Neuronal stem cell (in vitro differentiated cells): ENCODE measurements at regions not wholly inside any gene's neighbourhood (a gene's known extent, or its start where the extent isn't known, plus 50 kb on each side); places are given as distances from the start of the nearest gene placed in this dataset.

Experiments
- DNase-seq: peaks from one replicate; pipeline ENCODE4 v3.0.0-alpha.2; 2013; ENCODE audit warnings: low spot score
- H2AFZ ChIP-seq: one replicate; pipeline ENCODE4 v1.6.1; 2013; ENCODE audit warnings: mild to moderate bottlenecking, low read length, inconsistent platforms
- H2AK5ac ChIP-seq: 2 replicates; pipeline ENCODE4 v1.6.1; 2013; ENCODE audit warnings: low read depth, mild to moderate bottlenecking, inconsistent platforms, low read length, moderate library complexity, mixed read lengths
- H2BK120ac ChIP-seq: 2 replicates; pipeline ENCODE4 v1.6.1; 2013; ENCODE audit warnings: low read depth, mild to moderate bottlenecking, inconsistent platforms, low read length, moderate library complexity, mixed read lengths
- H2BK12ac ChIP-seq: one replicate; pipeline ENCODE4 v1.6.1; 2013; ENCODE audit warnings: low read length, inconsistent platforms
- H2BK15ac ChIP-seq: 2 replicates; pipeline ENCODE4 v1.6.1; 2013; ENCODE audit warnings: mild to moderate bottlenecking, low read length, inconsistent platforms, mixed read lengths
- H2BK5ac ChIP-seq: one replicate; pipeline ENCODE4 v1.6.1; 2013; ENCODE audit warnings: inconsistent platforms, mild to moderate bottlenecking, low read length, moderate library complexity
- H3K14ac ChIP-seq: one replicate; pipeline ENCODE4 v1.6.1; 2013; ENCODE audit warnings: low read length, inconsistent platforms
- H3K18ac ChIP-seq: 2 replicates; pipeline ENCODE4 v1.6.1; 2013; ENCODE audit warnings: low read length, inconsistent platforms
- H3K23ac ChIP-seq: 2 replicates; pipeline ENCODE4 v1.6.1; 2013; ENCODE audit warnings: low read depth, mild to moderate bottlenecking, mixed read lengths, low read length, inconsistent platforms; ENCODE audit not compliant: poor library complexity
- H3K27ac ChIP-seq: replicated peaks from 3 replicates; pipeline ENCODE4 v1.5.1; 2013; ENCODE audit warnings: low read length, inconsistent platforms
- H3K27me3 ChIP-seq, 3 experiments: 2 replicates each; pipeline ENCODE4 v1.6.1; 2013; ENCODE audit warnings: low read length in 3 of 3, mild to moderate bottlenecking in 2 of 3, inconsistent platforms in 1 of 3, low read depth in 1 of 3, mixed read lengths in 1 of 3, moderate library complexity in 1 of 3; ENCODE audit not compliant: control insufficient read depth in 3 of 3, insufficient read depth in 3 of 3
- H3K36me3 ChIP-seq, 2 donors: replicated peaks in 1 of 2; 2 replicates each; pipeline ENCODE4 v1.6.1; 2013; ENCODE audit warnings: low read length in 2 of 2; ENCODE audit not compliant: control insufficient read depth in 2 of 2, insufficient read depth in 2 of 2
- H3K4ac ChIP-seq: 2 replicates; pipeline ENCODE4 v1.6.1; 2013; ENCODE audit warnings: inconsistent platforms, mild to moderate bottlenecking, low read length, moderate library complexity
- H3K4me1 ChIP-seq, 2 donors: 1 replicate in 1 of 2; 2 replicates in 1 of 2; pipeline ENCODE4 v1.6.1; 2013; ENCODE audit warnings: low read length in 2 of 2, low read depth in 1 of 2; ENCODE audit not compliant: control insufficient read depth in 2 of 2, insufficient read depth in 1 of 2
- H3K4me2 ChIP-seq: one replicate; pipeline ENCODE4 v1.6.1; 2013; ENCODE audit warnings: mild to moderate bottlenecking, low read length, inconsistent platforms; ENCODE audit not compliant: insufficient read depth, poor library complexity, severe bottlenecking
- H3K4me3 ChIP-seq, 2 donors: 2 replicates each; pipeline ENCODE4 v1.5.1; 2013; ENCODE audit warnings: low read length in 2 of 2, mild to moderate bottlenecking in 2 of 2, inconsistent platforms in 1 of 2, moderate library complexity in 1 of 2
- H3K79me1 ChIP-seq: one replicate; pipeline ENCODE4 v1.6.1; 2013; ENCODE audit warnings: low read depth, mild to moderate bottlenecking, inconsistent platforms, low read length, moderate library complexity
- H3K9ac ChIP-seq: one replicate; pipeline ENCODE4 v1.6.1; 2013; ENCODE audit warnings: mild to moderate bottlenecking, low read depth, low read length, inconsistent platforms; ENCODE audit not compliant: poor library complexity
- H3K9me3 ChIP-seq, 2 donors: replicated peaks in 1 of 2; 2 replicates each; pipeline versions ENCODE3 to v1.6.1; 2013; ENCODE audit warnings: low read length in 2 of 2, mild to moderate bottlenecking in 2 of 2, inconsistent platforms in 1 of 2, low read depth in 1 of 2, mixed read lengths in 1 of 2, moderate library complexity in 1 of 2; ENCODE audit not compliant: control insufficient read depth in 2 of 2, insufficient read depth in 1 of 2
- H4K8ac ChIP-seq: one replicate; pipeline ENCODE4 v1.6.1; 2013; ENCODE audit warnings: low read depth, mild to moderate bottlenecking, inconsistent platforms, low read length, moderate library complexity
- H4K91ac ChIP-seq: one replicate; pipeline ENCODE4 v1.6.1; 2013; ENCODE audit warnings: low read length, low read depth, mild to moderate bottlenecking, inconsistent platforms; ENCODE audit not compliant: poor library complexity
- WGBS, 2 donors: extraction: QIAGEN DNeasy Blood & Tissue Kit; methylation state at CpG; one replicate each; pipeline ENCODE4 v1.1.7; 2013; ENCODE audit warnings: missing lambda C conversion rate in 2 of 2, mixed read lengths in 1 of 2; ENCODE audit not compliant: insufficient read length in 2 of 2, insufficient replicate concordance in 1 of 2; ENCODE audit errors: extremely low coverage in 2 of 2; 5-methylcytosine and 5-hydroxymethylcytosine counted together

DNA sequence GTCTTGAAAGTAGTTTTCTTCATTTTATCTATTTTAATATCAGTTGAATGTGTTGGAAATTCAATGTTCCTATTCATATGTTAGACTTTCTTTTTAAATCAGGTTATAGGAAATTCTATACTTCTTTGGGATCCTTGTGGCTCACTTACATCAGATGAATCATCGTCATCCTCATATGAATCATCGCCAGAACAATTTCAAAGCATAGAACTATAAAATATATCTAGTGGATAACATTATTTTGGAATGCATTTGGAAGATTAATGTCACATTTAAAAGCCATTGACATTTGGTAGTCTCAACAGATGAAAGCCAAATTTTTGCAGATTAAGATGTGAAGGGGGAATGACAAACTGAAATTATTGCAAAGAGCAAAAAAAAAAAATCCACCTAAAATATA is 94.1 kb downstream of the FAM161A start:
- no peak overlapping the region for H4K8ac ChIP-seq
- H3K9ac ChIP-seq: no peak overlapping the region
- no peak overlapping the region for H3K18ac ChIP-seq
- no peak overlapping the region for H3K4ac ChIP-seq
- no peak overlapping the region for H3K23ac ChIP-seq
- DNase-seq: no peak
- WGBS, 2 donors: no CpG with 5 or more reads among the region's 2 CpGs
- H2BK15ac ChIP-seq: no peak overlapping the region
- H4K91ac ChIP-seq: no peak overlapping the region
- no peak overlapping the region for H2BK120ac ChIP-seq
- no peak overlapping the region for H2AK5ac ChIP-seq
- H3K9me3 ChIP-seq: no peaks in the 10 kb centered on the region
- H3K4me3 ChIP-seq: no peak overlapping the region
- no peak overlapping the region for H2AFZ ChIP-seq
- no peaks in the 10 kb centered on the region for H3K27me3 ChIP-seq
- H3K4me1 ChIP-seq: peaks cover 1 to 4% of the 10 kb centered on the region in 2 donors
- no peak overlapping the region for H3K14ac ChIP-seq
- H2BK12ac ChIP-seq: no peak overlapping the region
- no peak overlapping the region for H3K27ac ChIP-seq
- no peak overlapping the region for H2BK5ac ChIP-seq
- H3K36me3 ChIP-seq: no peaks in the 10 kb centered on the region
- H3K79me1 ChIP-seq: no peaks in the 10 kb centered on the region
- H3K4me2 ChIP-seq: no peak overlapping the region

DNA sequence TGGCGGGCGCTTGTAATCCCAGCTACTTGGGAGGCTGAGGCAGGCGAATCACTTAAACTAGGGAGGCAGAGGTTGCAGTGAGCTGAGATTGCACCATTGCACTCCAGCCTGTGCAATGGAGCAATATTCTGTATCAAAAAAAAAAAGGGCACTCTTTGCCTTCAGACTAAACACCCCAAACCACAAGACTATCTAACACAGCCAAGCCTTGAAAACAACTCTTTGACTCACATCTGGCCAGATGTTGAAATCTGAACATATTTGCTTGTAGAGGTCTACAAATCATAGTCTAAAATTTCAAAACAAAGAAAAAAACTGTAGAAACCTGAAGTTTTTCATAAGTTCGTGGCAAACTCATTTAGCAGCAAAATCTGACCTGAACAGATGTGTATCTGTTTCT is 94.9 kb downstream of the FAM161A start:
- Histone ChIP-seq H4K8ac (no peak overlapping the region), H2AFZ (no peak overlapping the region), H3K14ac (no peak overlapping the region), H3K4ac (no peak overlapping the region), H2BK15ac (no peak overlapping the region), H2BK5ac (no peak overlapping the region), H3K27ac (no peak overlapping the region), H3K18ac (no peak overlapping the region), H3K9me3 (peaks cover 0 to 2% of the 10 kb centered on the region in 2 donors), H3K23ac (no peak overlapping the region), H3K4me3 (no peak overlapping the region), H2BK120ac (no peak overlapping the region), H3K9ac (no peak overlapping the region), H3K36me3 (no peaks in the 10 kb centered on the region), H3K79me1 (no peaks in the 10 kb centered on the region), H4K91ac (no peak overlapping the region), H2AK5ac (no peak overlapping the region), H2BK12ac (no peak overlapping the region), H3K4me1 (peaks cover 0 to 4% of the 10 kb centered on the region in 2 donors), H3K4me2 (no peak overlapping the region), H3K27me3 (no peaks in the 10 kb centered on the region)
- WGBS, 2 donors: no CpG with 5 or more reads among the region's 4 CpGs
- no peak for DNase-seq

DNA sequence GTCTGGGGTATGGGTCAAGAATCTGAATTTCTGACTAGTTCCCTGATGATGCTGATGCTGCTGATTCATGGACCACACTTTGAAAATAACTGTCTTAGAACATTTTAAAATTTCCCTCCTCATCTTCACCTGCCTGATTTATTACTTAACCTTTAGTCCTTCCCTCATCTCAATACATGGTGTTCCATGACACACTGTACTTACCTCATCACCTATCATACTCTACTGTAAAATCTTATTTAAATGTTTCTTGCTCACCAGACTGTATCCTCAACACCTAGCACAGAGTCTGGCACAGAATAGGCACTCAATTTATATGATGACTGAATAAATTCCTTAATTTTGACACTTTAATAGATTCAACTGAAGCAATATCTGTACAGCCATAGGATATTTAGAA is 95.7 kb downstream of the FAM161A start:
- Histone ChIP-seq H3K36me3 (no peaks in the 10 kb centered on the region), H4K8ac (no peak overlapping the region), H3K4me3 (no peak overlapping the region), H3K27me3 (no peaks in the 10 kb centered on the region), H3K27ac (no peak overlapping the region), H2BK12ac (no peak overlapping the region), H3K4me1 (peaks cover 0 to 3% of the 10 kb centered on the region in 2 donors), H2BK5ac (no peak overlapping the region), H4K91ac (no peak overlapping the region), H3K18ac (no peak overlapping the region), H3K14ac (no peak overlapping the region), H2AK5ac (no peak overlapping the region), H2AFZ (no peak overlapping the region), H2BK120ac (no peak overlapping the region), H3K79me1 (no peaks in the 10 kb centered on the region), H3K9me3 (peaks cover 2% of the 10 kb centered on the region in 2 donors), H3K4me2 (no peak overlapping the region), H3K4ac (no peak overlapping the region), H3K9ac (no peak overlapping the region), H2BK15ac (no peak overlapping the region), H3K23ac (no peak overlapping the region)
- DNase-seq: no peak

DNA sequence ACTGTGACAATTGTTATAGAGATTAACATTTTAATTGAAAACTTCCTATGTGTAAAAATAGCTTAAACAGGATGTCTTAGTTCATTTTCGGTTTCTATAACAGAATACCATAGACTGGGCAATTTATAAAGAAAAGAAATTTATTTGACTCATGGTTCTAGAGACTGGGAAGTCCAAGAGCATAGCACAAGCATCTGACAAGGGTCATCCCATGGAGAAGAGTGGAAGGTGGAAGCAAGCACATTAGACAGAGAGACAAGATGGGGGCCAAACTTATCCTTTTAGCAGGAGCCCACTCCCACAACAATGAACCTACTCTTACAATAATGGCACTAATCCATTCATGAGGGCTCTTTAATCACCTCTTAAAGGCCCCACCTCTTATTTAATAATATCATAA is 100.3 kb downstream of the FAM161A start:
- Histone ChIP-seq H2BK120ac (no peak overlapping the region), H3K4me3 (no peak overlapping the region), H2BK15ac (no peak overlapping the region), H4K8ac (no peak overlapping the region), H3K14ac (no peak overlapping the region), H3K27me3 (no peaks in the 10 kb centered on the region), H3K18ac (no peak overlapping the region), H3K4ac (no peak overlapping the region), H3K9ac (no peak overlapping the region), H4K91ac (no peak overlapping the region), H3K9me3 (peaks cover 2% of the 10 kb centered on the region in 2 donors), H2AFZ (no peak overlapping the region), H2BK5ac (no peak overlapping the region), H2AK5ac (no peak overlapping the region), H2BK12ac (no peak overlapping the region), H3K4me1 (no peaks in the 10 kb centered on the region), H3K27ac (no peak overlapping the region), H3K79me1 (no peaks in the 10 kb centered on the region), H3K36me3 (no peaks in the 10 kb centered on the region), H3K23ac (no peak overlapping the region), H3K4me2 (no peak overlapping the region)
- no CpG with 5 or more reads among the region's 1 CpG for WGBS, 2 donors
- no peak for DNase-seq
